ENCODE measurements at regions not wholly inside any gene's neighbourhood (a gene's known extent, or its start where the extent isn't known, plus 50 kb on each side); places are given as distances from the start of the nearest gene placed in this dataset.

- TF ChIP-seq FOXM1 (IDR thresholded peaks at IDR 0.05; ENCODE audit: low read depth) = no peak
- no peak for TF ChIP-seq FOXM1 (CRISPR knock-in tag; IDR thresholded peaks at IDR 0.05; ENCODE audit: low read depth)
- TF ChIP-seq ATF7 (IDR thresholded peaks at IDR 0.05) = no peak
- TF ChIP-seq CEBPB (tag; IDR thresholded peaks at IDR 0.05) = no peak
- TF ChIP-seq ZBTB33 (CRISPR knock-in tag; IDR thresholded peaks at IDR 0.05) = no peak
- no peak for TF ChIP-seq HDAC8 (tag; IDR thresholded peaks at IDR 0.05)
- no peak for TF ChIP-seq ZNF217 (CRISPR knock-in tag; IDR thresholded peaks at IDR 0.05)
- no peak for TF ChIP-seq DMBX1 (CRISPR knock-in tag; IDR thresholded peaks at IDR 0.05; ENCODE audit: borderline replicate concordance)
- no peak for TF ChIP-seq UBTF (IDR thresholded peaks at IDR 0.05; ENCODE audit: borderline replicate concordance in 1 of 2, low read depth in 2 of 2, low read length in 2 of 2)
- no peak for TF ChIP-seq ELK3 (CRISPR knock-in tag; IDR thresholded peaks at IDR 0.05)
- no peak for TF ChIP-seq ZNF449 (CRISPR knock-in tag; IDR thresholded peaks at IDR 0.05)
- no peak for TF ChIP-seq TAL1 (IDR thresholded peaks at IDR 0.05)
- TF ChIP-seq CSDE1 (IDR thresholded peaks at IDR 0.05) = no peak
- no peak for TF ChIP-seq ARID2 (IDR thresholded peaks at IDR 0.05)
- TF ChIP-seq FOXJ3 (CRISPR knock-in tag; IDR thresholded peaks at IDR 0.05) = no peak
- TF ChIP-seq TCF7 (IDR thresholded peaks at IDR 0.05; ENCODE audit: borderline replicate concordance) = no peak
- Histone ChIP-seq H3K4me1 (replicated peaks in 1 of 2; ENCODE audit: control insufficient read depth in 2 of 2, insufficient read depth in 2 of 2, low read length in 2 of 2) (no peaks in the 10 kb centered on the region), H3K4me3 (no peak overlapping the region), H3K9ac (ENCODE audit: insufficient read depth in 1 of 2, low read depth in 2 of 2, low read length in 2 of 2) (no peak overlapping the region), H3K79me2 (ENCODE audit: control insufficient read depth, insufficient read depth, low read length) (no peaks in the 10 kb centered on the region), H4K20me1 (replicated peaks; ENCODE audit: control insufficient read depth, insufficient read depth, low read length) (no peaks in the 10 kb centered on the region), H3K36me3 (ENCODE audit: control insufficient read depth, insufficient read depth, low read length) (no peaks in the 10 kb centered on the region), H3K27me3 (ENCODE audit: control insufficient read depth in 2 of 2, insufficient read depth in 2 of 2, low read length in 2 of 2) (no peaks in the 10 kb centered on the region; a peak in 1 of 5 replicates), H3K9me1 (ENCODE audit: control insufficient read depth, insufficient read depth, low read length) (no peaks in the 10 kb centered on the region), H3K4me2 (ENCODE audit: insufficient read depth, low read length) (no peak overlapping the region), H3K27ac (ENCODE audit: extremely low read depth, low read depth, low read length) (no peak overlapping the region), H3K9me3 (replicated peaks; ENCODE audit: control insufficient read depth, insufficient read depth, low read depth, low read length) (no peaks in the 10 kb centered on the region), H2AFZ (ENCODE audit: low read depth, low read length) (no peak overlapping the region)
- in situ Hi-C loops (cut with MboI) (no loop called here), intact Hi-C loops (cut with micrococcal nuclease) (no loop called here)
- WGBS (ENCODE audit: insufficient coverage, low coverage, missing lambda C conversion rate) = 0% methylated on average over 1 of the region's 2 CpGs
- no peak for ATAC-seq
- ChIA-PET CTCF (ENCODE audit: low intra/inter-chr PET ratio) (no interaction called here), POLR2A (no interaction called here)
- DNase-seq (ENCODE audit: extremely low read depth in 1 of 4, low spot score in 3 of 4) = no peak
- no TSS peak for BruUV-seq (replicated peaks)
- FAIRE-seq = no peak
Measured at GRCh38 chr14:71804992-71805391, 127.2 kb upstream of the RGS6 start.

Measured in K562 (cell line).